ENCODE measurements at regions not wholly inside any gene's neighbourhood (a gene's known extent, or its start where the extent isn't known, plus 50 kb on each side); places are given as distances from the start of the nearest gene placed in this dataset.

- H3K27me3 Mint-ChIP-seq: no peaks in the 10 kb centered on the region
- H3K4me3 Mint-ChIP-seq: peak overlapping the region in 2 of 10 donors; percentile 42 to 82
- peak overlapping the region in 7 of 9 donors; percentile 96 to 100 (median 99) for H3K27ac Mint-ChIP-seq
- H3K9me3 ChIP-seq (ENCODE audit: control insufficient read depth in 2 of 3, low read length in 3 of 3): no peaks in the 10 kb centered on the region
- ChIA-PET POLR2A (interaction anchor here (1.2 to 3.6 kb wide), 2 partner anchors 21 to 248 kb away, joined by 4 to 28 read pairs; partner anchors contain the start of gene IVNS1ABP), CTCF (interaction anchor here (3.3 kb wide), 1 partner anchor 30 kb away, joined by 22 read pairs; no protein-coding TSS in a partner anchor)
- intact Hi-C loops (cut with micrococcal nuclease): loop anchor here (5.0 to 10.0 kb wide), 4 partner anchors 107 to 1930 kb away; partner anchors contain the start of genes ARPC5 (in 1 of the 2), ODR4 (in 1 of the 2) and TPR (in 1 of the 2)
- DNase-seq (no peak), ATAC-seq (no peak)
- peaks cover 0 to 20% (median 0%) of the 10 kb centered on the region in 5 donors for H3K36me3 Mint-ChIP-seq
- H3K4me1 ChIP-seq (ENCODE audit: control insufficient read depth in 2 of 2, insufficient read depth in 2 of 2, low read length in 2 of 2): peaks cover 59 to 74% of the 10 kb centered on the region in 2 donors
- H3K9me3 Mint-ChIP-seq: peaks cover 0 to 13% (median 0%) of the 10 kb centered on the region in 11 donors
- H3K36me3 ChIP-seq (ENCODE audit: control insufficient read depth in 2 of 3, insufficient read depth in 3 of 3, low read length in 3 of 3): no peaks in the 10 kb centered on the region
- H3K4me1 Mint-ChIP-seq: peaks cover 62 to 98% (median 92%) of the 10 kb centered on the region in 7 donors
- no peak overlapping the region for H3K27ac ChIP-seq (ENCODE audit: low read depth, low read length)
- no peak overlapping the region for H3K4me3 ChIP-seq (ENCODE audit: low read length)
- no peaks in the 10 kb centered on the region for H3K27me3 ChIP-seq (ENCODE audit: control insufficient read depth in 2 of 2, insufficient read depth in 2 of 2, low read length in 2 of 2)
Observed at GRCh38 chr1:185564816-185565215, 169.4 kb upstream of the HMCN1 start.

GRCh38 chr1:185562461-185563359, 171.5 kb upstream of the HMCN1 start:
- no peak for ATAC-seq
- Histone ChIP-seq H3K36me3 (ENCODE audit: control insufficient read depth in 2 of 3, insufficient read depth in 3 of 3, low read length in 3 of 3) (no peaks in the 10 kb centered on the region), H3K4me1 (ENCODE audit: control insufficient read depth in 2 of 2, insufficient read depth in 2 of 2, low read length in 2 of 2) (peaks cover 48 to 58% of the 10 kb centered on the region in 2 donors), H3K4me3 (ENCODE audit: low read length) (no peak overlapping the region), H3K27ac (ENCODE audit: low read depth, low read length) (no peak overlapping the region), H3K9me3 (ENCODE audit: control insufficient read depth in 2 of 3, low read length in 3 of 3) (no peaks in the 10 kb centered on the region), H3K27me3 (ENCODE audit: control insufficient read depth in 2 of 2, insufficient read depth in 2 of 2, low read length in 2 of 2) (no peaks in the 10 kb centered on the region)
- Mint-ChIP-seq H3K27ac (peak overlapping the region in 7 of 9 donors; percentile 15 to 89 (median 72)), H3K36me3 (peaks cover 0 to 12% (median 0%) of the 10 kb centered on the region in 5 donors), H3K4me3 (peak overlapping the region in 3 of 10 donors; percentile 59 to 63 (median 61)), H3K27me3 (no peaks in the 10 kb centered on the region), H3K4me1 (peaks cover 51 to 82% (median 76%) of the 10 kb centered on the region in 7 donors), H3K9me3 (peaks cover 0 to 9% (median 0%) of the 10 kb centered on the region in 11 donors)
- intact Hi-C loops (cut with micrococcal nuclease): loop anchor here (5.0 to 10.0 kb wide), 3 partner anchors 110 to 1928 kb away; partner anchors contain the start of genes ARPC5 (in 1 of the 2), ODR4 (in 1 of the 2) and TPR (in 1 of the 2)
- ChIA-PET POLR2A (interaction anchor here (0.9 to 1.3 kb wide), 2 partner anchors 37 to 247 kb away, joined by 3 to 4 read pairs; no protein-coding TSS in a partner anchor), CTCF (interaction anchor here (1.2 kb wide), 1 partner anchor 33 kb away, joined by 4 read pairs; no protein-coding TSS in a partner anchor)
- no peak for DNase-seq

- H3K9me3 Mint-ChIP-seq: peaks cover 0 to 4% (median 0%) of the 10 kb centered on the region in 11 donors
- Histone ChIP-seq H3K27me3 (ENCODE audit: control insufficient read depth in 2 of 2, insufficient read depth in 2 of 2, low read length in 2 of 2) (no peaks in the 10 kb centered on the region), H3K4me3 (ENCODE audit: low read length) (no peak overlapping the region), H3K9me3 (ENCODE audit: control insufficient read depth in 2 of 3, low read length in 3 of 3) (no peaks in the 10 kb centered on the region), H3K36me3 (ENCODE audit: control insufficient read depth in 2 of 3, insufficient read depth in 3 of 3, low read length in 3 of 3) (no peaks in the 10 kb centered on the region), H3K4me1 (ENCODE audit: control insufficient read depth in 2 of 2, insufficient read depth in 2 of 2, low read length in 2 of 2) (peaks cover 38 to 49% of the 10 kb centered on the region in 2 donors), H3K27ac (ENCODE audit: low read depth, low read length) (peak overlapping the region; percentile 23)
- peak overlapping the region; percentile 63 to 91 (median 81) for H3K27ac Mint-ChIP-seq
- peaks cover 0 to 4% (median 0%) of the 10 kb centered on the region in 5 donors for H3K36me3 Mint-ChIP-seq
- peaks cover 42 to 71% (median 65%) of the 10 kb centered on the region in 7 donors for H3K4me1 Mint-ChIP-seq
- POLR2A ChIA-PET: interaction anchor here (0.9 to 1.1 kb wide), 2 partner anchors 109 to 244 kb away, joined by 3 to 4 read pairs; partner anchors contain the start of gene IVNS1ABP
- H3K4me3 Mint-ChIP-seq: peak overlapping the region in 9 of 10 donors; percentile 49 to 83 (median 63)
- H3K27me3 Mint-ChIP-seq: no peaks in the 10 kb centered on the region
- intact Hi-C loops (cut with micrococcal nuclease): loop anchor here (2.0 to 10.0 kb wide), 6 partner anchors 75 to 1927 kb away; partner anchors contain the start of genes ARPC5 (in 1 of the 2), EDEM3 (in 1 of the 2), ODR4 (in 1 of the 2) and TPR (in 1 of the 2)
- ATAC-seq (peak; percentile 40), DNase-seq (peak in 6 of 9 donors; percentile 48 to 66 (median 62))
- CTCF ChIA-PET: interaction anchor here (1.3 to 1.4 kb wide), 2 partner anchors 108 to 119 kb away, joined by 4 to 5 read pairs; no protein-coding TSS in a partner anchor
Observed at GRCh38 chr1:185561629-185562028, 172.6 kb upstream of the HMCN1 start.

GRCh38 chr1:185560760-185561159, 173.4 kb upstream of the HMCN1 start:
- Histone ChIP-seq H3K4me3 (ENCODE audit: low read length) (peak overlapping the region; percentile 12), H3K36me3 (ENCODE audit: control insufficient read depth in 2 of 3, insufficient read depth in 3 of 3, low read length in 3 of 3) (no peaks in the 10 kb centered on the region), H3K9me3 (ENCODE audit: control insufficient read depth in 2 of 3, low read length in 3 of 3) (no peaks in the 10 kb centered on the region), H3K27me3 (ENCODE audit: control insufficient read depth in 2 of 2, insufficient read depth in 2 of 2, low read length in 2 of 2) (no peaks in the 10 kb centered on the region), H3K27ac (ENCODE audit: low read depth, low read length) (no peak overlapping the region), H3K4me1 (ENCODE audit: control insufficient read depth in 2 of 2, insufficient read depth in 2 of 2, low read length in 2 of 2) (peaks cover 29 to 41% of the 10 kb centered on the region in 2 donors)
- Mint-ChIP-seq H3K36me3 (peaks cover 0 to 3% (median 0%) of the 10 kb centered on the region in 5 donors), H3K9me3 (peaks cover 0 to 2% (median 0%) of the 10 kb centered on the region in 11 donors), H3K27me3 (no peaks in the 10 kb centered on the region), H3K27ac (peak overlapping the region; percentile 63 to 91 (median 81)), H3K4me3 (peak overlapping the region; percentile 38 to 83 (median 60)), H3K4me1 (peaks cover 37 to 62% (median 56%) of the 10 kb centered on the region in 7 donors)
- POLR2A ChIA-PET: interaction anchor here (0.7 to 1.1 kb wide), 4 partner anchors 12 to 244 kb away, joined by 3 to 4 read pairs (median 3); partner anchors contain the start of gene IVNS1ABP
- ATAC-seq (no peak), DNase-seq (no peak)
- intact Hi-C loops (cut with micrococcal nuclease): loop anchor here (1.0 to 10.0 kb wide), 11 partner anchors 8 to 1926 kb away; partner anchors contain the start of genes ARPC5 (in 1 of the 2), EDEM3 (in 1 of the 2), IVNS1ABP (in 1 of the 2) and ODR4 (in 1 of the 2)
- CTCF ChIA-PET: interaction anchor here (1.1 to 1.4 kb wide), 5 partner anchors 20 to 322 kb away, joined by 3 to 5 read pairs (median 3); no protein-coding TSS in a partner anchor

- Histone ChIP-seq H3K4me1 (ENCODE audit: control insufficient read depth in 2 of 2, insufficient read depth in 2 of 2, low read length in 2 of 2) (peaks cover 26 to 35% of the 10 kb centered on the region in 2 donors), H3K36me3 (ENCODE audit: control insufficient read depth in 2 of 3, insufficient read depth in 3 of 3, low read length in 3 of 3) (no peaks in the 10 kb centered on the region), H3K27ac (ENCODE audit: low read depth, low read length) (no peak overlapping the region), H3K27me3 (ENCODE audit: control insufficient read depth in 2 of 2, insufficient read depth in 2 of 2, low read length in 2 of 2) (no peaks in the 10 kb centered on the region), H3K4me3 (ENCODE audit: low read length) (no peak overlapping the region), H3K9me3 (ENCODE audit: control insufficient read depth in 2 of 3, low read length in 3 of 3) (no peaks in the 10 kb centered on the region)
- Mint-ChIP-seq H3K4me1 (peaks cover 36 to 53% (median 48%) of the 10 kb centered on the region in 7 donors), H3K4me3 (peak overlapping the region in 8 of 10 donors; percentile 46 to 70 (median 58)), H3K36me3 (peaks cover 0 to 3% (median 0%) of the 10 kb centered on the region in 5 donors), H3K27ac (peak overlapping the region; percentile 63 to 91 (median 81)), H3K9me3 (peaks cover 0 to 4% (median 0%) of the 10 kb centered on the region in 11 donors), H3K27me3 (no peaks in the 10 kb centered on the region)
- ATAC-seq: peak; percentile 91
- peak in 8 of 9 donors; percentile 9 to 57 (median 18) for DNase-seq
- ChIA-PET POLR2A (interaction anchor here (0.7 to 1.8 kb wide), 2 partner anchors 7 to 19 kb away, joined by 3 to 6 read pairs; no protein-coding TSS in a partner anchor), CTCF (interaction anchor here (0.8 to 1.6 kb wide), 4 partner anchors 9 to 321 kb away, joined by 3 to 6 read pairs (median 3); no protein-coding TSS in a partner anchor)
- intact Hi-C loops (cut with micrococcal nuclease): loop anchor here (1.0 to 10.0 kb wide), 12 partner anchors 8 to 1925 kb away; partner anchors contain the start of genes ARPC5 (in 1 of the 2), EDEM3 (in 1 of the 2), IVNS1ABP (in 1 of the 2) and ODR4 (in 1 of the 2)
Observed at GRCh38 chr1:185559684-185560331, 174.4 kb upstream of the HMCN1 start.

Data from naive thymus-derived CD4-positive, alpha-beta T cell (primary cell).